OCI-LY3 (cell line): ENCODE measurements at regions not wholly inside any gene's neighbourhood (a gene's known extent, or its start where the extent isn't known, plus 50 kb on each side); places are given as distances from the start of the nearest gene placed in this dataset.

ENCODE experiments used
- EZH2phosphoT487 ChIP-seq: fragments of 200-600 bp; shearing (Covaris generic); IDR thresholded peaks from 2 replicates; pipeline ENCODE4 v1.6.1; 2018; ENCODE audit warnings: antibody characterized with exemption, mixed run types, low read depth
- TF ChIP-seq, protein P1 (sequence below): fragments of 200-600, 300-600 bp; sonication (generic); IDR thresholded peaks from 2 replicates; pipeline ENCODE4 v1.5.1; 2014; ENCODE audit warnings: antibody characterized with exemption, low read length, low read depth

- TF ChIP-seq, protein P1, sequence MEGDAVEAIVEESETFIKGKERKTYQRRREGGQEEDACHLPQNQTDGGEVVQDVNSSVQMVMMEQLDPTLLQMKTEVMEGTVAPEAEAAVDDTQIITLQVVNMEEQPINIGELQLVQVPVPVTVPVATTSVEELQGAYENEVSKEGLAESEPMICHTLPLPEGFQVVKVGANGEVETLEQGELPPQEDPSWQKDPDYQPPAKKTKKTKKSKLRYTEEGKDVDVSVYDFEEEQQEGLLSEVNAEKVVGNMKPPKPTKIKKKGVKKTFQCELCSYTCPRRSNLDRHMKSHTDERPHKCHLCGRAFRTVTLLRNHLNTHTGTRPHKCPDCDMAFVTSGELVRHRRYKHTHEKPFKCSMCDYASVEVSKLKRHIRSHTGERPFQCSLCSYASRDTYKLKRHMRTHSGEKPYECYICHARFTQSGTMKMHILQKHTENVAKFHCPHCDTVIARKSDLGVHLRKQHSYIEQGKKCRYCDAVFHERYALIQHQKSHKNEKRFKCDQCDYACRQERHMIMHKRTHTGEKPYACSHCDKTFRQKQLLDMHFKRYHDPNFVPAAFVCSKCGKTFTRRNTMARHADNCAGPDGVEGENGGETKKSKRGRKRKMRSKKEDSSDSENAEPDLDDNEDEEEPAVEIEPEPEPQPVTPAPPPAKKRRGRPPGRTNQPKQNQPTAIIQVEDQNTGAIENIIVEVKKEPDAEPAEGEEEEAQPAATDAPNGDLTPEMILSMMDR = no peak
- no peak for TF ChIP-seq EZH2phosphoT487
Observed at GRCh38 chr3:74713977-74714376, 99.5 kb upstream of the CNTN3 start.
